ENCODE measurements at regions not wholly inside any gene's neighbourhood (a gene's known extent, or its start where the extent isn't known, plus 50 kb on each side); places are given as distances from the start of the nearest gene placed in this dataset.

DNA sequence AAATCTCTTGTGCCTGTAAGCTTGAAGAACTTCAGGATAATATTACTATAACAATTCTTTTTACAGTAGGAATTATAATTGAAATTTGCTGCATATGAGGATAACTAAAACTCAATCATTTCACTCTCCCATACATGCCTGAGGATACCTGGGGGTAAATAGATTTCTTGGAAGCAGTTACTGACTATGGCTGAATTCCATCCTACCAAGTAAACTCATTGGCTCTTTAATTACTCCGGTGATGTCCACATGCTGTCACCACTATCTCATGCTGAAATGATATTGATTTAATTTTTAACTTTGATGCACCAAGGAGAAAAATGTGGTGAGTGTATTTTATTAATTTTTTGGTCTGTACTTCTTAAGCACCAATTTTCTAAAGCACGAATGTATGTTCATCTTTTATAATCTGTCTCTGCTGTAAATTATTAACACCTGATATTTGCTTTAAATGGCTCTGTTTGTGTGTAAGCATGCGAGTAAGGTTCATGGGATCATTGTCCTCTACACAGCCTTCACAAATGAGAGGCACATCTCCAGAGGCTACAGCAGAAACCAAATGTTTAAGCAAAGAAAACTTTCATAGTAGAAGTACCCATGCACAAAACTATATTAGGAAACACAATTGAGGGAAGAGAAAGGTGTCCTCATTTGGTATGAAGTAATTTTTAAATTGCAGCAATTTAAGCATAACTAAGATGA is 164.2 kb upstream of the POU3F2 start:
- no peak overlapping the region for H3K4me3 ChIP-seq (ENCODE audit: low read depth, low read length)
- H3K27ac ChIP-seq (ENCODE audit: low read depth, low read length): no peak overlapping the region
- H3K4me1 ChIP-seq (ENCODE audit: control insufficient read depth, insufficient read depth, low read length): no peaks in the 10 kb centered on the region
- no peaks in the 10 kb centered on the region for H3K36me3 ChIP-seq (ENCODE audit: control insufficient read depth, insufficient read depth, low read length)
- WGBS (ENCODE audit: insufficient coverage): no CpG with 5 or more reads among the region's 3 CpGs
- no peak for DNase-seq (ENCODE audit: low read depth in 4 of 6, low spot score in 6 of 6)
- no peaks in the 10 kb centered on the region for H3K27me3 ChIP-seq (ENCODE audit: control insufficient read depth, insufficient read depth, low read length)
- H3K9me3 ChIP-seq (ENCODE audit: control insufficient read depth, insufficient read depth, low read length): no peaks in the 10 kb centered on the region

DNA sequence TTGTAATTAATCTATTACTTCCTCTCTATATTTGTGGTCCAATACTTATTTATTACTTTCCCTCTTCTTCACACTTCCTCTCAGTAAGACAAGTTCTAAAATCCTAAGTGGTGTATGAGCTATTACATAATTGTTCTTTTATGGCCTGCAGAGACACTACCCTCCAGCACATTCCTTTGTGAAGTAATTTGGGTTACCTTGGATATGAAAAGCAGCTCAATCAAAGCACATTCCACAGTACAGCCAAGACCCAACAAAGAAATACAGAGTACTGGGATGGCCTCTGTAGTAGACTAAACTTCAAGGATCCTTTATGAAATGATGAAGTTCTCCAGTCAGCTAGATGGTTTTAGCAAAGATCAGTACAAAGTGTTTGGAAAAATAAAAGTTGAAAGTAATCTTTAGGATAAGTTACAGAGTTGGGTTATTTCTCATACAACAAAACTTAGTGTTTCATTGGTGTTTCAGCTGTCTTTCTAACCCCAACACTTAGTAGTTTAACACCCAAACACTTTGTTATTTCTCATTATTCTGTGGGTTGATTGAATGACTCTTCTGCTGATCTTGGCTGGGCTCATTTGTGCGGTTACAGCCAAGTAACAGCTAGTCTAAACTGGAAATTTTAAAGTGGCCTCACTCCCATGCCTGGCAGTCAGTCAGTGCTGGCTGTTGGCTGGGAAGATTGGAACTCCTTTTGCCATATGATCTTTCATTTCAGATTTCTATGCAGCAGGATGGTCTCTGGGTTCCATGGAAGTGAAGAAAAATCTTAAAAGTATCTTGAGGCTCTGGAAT is 161.5 kb upstream of the POU3F2 start:
- no CpG with 5 or more reads among the region's 1 CpG for WGBS (ENCODE audit: insufficient coverage)
- no peaks in the 10 kb centered on the region for H3K27me3 ChIP-seq (ENCODE audit: control insufficient read depth, insufficient read depth, low read length)
- no peak overlapping the region for H3K4me3 ChIP-seq (ENCODE audit: low read depth, low read length)
- H3K9me3 ChIP-seq (ENCODE audit: control insufficient read depth, insufficient read depth, low read length): peaks cover 3% of the 10 kb centered on the region
- H3K27ac ChIP-seq (ENCODE audit: low read depth, low read length): no peak overlapping the region
- no peaks in the 10 kb centered on the region for H3K36me3 ChIP-seq (ENCODE audit: control insufficient read depth, insufficient read depth, low read length)
- DNase-seq (ENCODE audit: low read depth in 4 of 6, low spot score in 6 of 6): peak in 3 of 6 donors; percentile 11 to 76 (median 21)
- no peaks in the 10 kb centered on the region for H3K4me1 ChIP-seq (ENCODE audit: control insufficient read depth, insufficient read depth, low read length)

DNA sequence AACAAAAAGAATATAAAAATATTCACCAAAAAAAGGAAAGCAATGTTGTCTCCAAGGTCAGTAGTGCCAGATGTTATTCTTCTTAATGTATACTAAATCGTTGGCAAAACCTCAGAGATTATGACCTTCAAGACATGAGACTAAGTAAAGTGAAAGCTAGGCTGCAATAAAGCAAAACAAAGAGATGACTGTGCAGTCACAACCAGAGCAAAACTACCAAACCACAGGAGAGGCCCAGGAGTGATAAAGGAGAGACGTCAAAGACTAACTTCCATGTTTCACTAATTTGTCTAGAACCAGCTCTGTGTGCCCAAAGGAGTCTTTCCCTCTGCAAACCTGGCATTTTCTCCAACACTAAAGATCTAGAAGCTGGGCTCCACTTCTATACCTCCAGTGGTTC is 155.9 kb upstream of the POU3F2 start:
- H3K36me3 ChIP-seq (ENCODE audit: control insufficient read depth, insufficient read depth, low read length): no peaks in the 10 kb centered on the region

DNA sequence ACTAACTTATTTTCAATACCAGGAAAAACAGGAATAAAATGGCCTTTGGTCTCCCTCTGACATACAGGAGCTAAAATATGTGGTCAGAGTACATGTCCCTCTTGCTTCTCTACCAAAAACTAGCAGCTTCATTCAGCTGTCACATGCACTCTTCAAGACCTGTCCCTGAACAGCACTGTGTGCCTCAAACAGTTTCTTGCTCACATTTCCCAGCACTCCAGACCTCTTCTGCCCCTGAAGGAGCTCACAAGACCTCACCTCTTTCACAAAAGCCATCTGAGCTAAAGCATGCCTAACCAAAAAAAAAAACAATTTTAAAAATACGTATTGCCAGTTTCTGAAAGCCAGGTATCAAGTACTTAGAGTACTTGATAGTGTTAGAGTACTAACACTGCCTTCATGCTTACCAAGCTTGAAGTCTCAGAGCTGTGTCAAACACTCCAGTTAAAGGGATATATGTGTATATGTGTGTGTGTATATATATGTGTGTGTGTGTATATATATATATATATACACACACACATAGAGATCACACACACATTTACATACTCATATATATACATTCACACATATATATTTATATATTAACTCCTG is 148.3 kb upstream of the POU3F2 start:
- H3K4me1 ChIP-seq (ENCODE audit: control insufficient read depth, insufficient read depth, low read length): no peaks in the 10 kb centered on the region
- WGBS (ENCODE audit: insufficient coverage): no CpG with 5 or more reads among the region's 1 CpG
- H3K9me3 ChIP-seq (ENCODE audit: control insufficient read depth, insufficient read depth, low read length): no peaks in the 10 kb centered on the region
- no peak overlapping the region for H3K27ac ChIP-seq (ENCODE audit: low read depth, low read length)
- DNase-seq (ENCODE audit: low read depth in 4 of 6, low spot score in 6 of 6): no peak
- H3K4me3 ChIP-seq (ENCODE audit: low read depth, low read length): no peak overlapping the region
- no peaks in the 10 kb centered on the region for H3K27me3 ChIP-seq (ENCODE audit: control insufficient read depth, insufficient read depth, low read length)
- H3K36me3 ChIP-seq (ENCODE audit: control insufficient read depth, insufficient read depth, low read length): no peaks in the 10 kb centered on the region

More for the DNA sequence above, 155.9 kb upstream of the POU3F2 start:
- Histone ChIP-seq H3K9me3 (ENCODE audit: control insufficient read depth, insufficient read depth, low read length) (peaks cover 3% of the 10 kb centered on the region), H3K4me3 (ENCODE audit: low read depth, low read length) (no peak overlapping the region), H3K4me1 (ENCODE audit: control insufficient read depth, insufficient read depth, low read length) (no peaks in the 10 kb centered on the region), H3K27ac (ENCODE audit: low read depth, low read length) (no peak overlapping the region), H3K27me3 (ENCODE audit: control insufficient read depth, insufficient read depth, low read length) (no peaks in the 10 kb centered on the region)
- 60% methylated on average over 1 of the region's 2 CpGs for WGBS (ENCODE audit: insufficient coverage)
- no peak for DNase-seq (ENCODE audit: low read depth in 4 of 6, low spot score in 6 of 6)

DNA sequence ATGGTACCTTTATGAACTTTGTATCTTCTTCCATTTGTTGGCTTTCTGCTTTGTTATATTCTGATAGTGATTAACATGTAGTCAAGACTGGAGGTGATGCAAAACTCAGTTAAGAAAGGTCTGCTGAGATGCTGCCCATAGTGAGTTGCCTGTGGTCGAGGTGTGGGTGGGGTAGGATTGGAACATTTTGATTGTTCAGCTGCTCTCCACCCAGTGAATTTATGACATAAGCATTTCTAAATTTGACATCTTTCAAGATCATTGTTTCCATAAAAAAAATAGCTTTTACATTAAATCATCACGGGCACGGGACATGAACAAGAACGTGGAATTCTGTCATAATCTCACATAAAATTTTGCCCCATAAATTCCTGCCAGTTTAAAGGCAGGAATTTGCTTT is 146.6 kb upstream of the POU3F2 start:
- Histone ChIP-seq H3K4me1 (ENCODE audit: control insufficient read depth, insufficient read depth, low read length) (no peaks in the 10 kb centered on the region), H3K27me3 (ENCODE audit: control insufficient read depth, insufficient read depth, low read length) (no peaks in the 10 kb centered on the region), H3K9me3 (ENCODE audit: control insufficient read depth, insufficient read depth, low read length) (no peaks in the 10 kb centered on the region), H3K36me3 (ENCODE audit: control insufficient read depth, insufficient read depth, low read length) (no peaks in the 10 kb centered on the region), H3K27ac (ENCODE audit: low read depth, low read length) (no peak overlapping the region), H3K4me3 (ENCODE audit: low read depth, low read length) (no peak overlapping the region)
- 90% methylated on average over 2 of the region's 4 CpGs for WGBS (ENCODE audit: insufficient coverage)
- no peak for DNase-seq (ENCODE audit: low read depth in 4 of 6, low spot score in 6 of 6)

DNA sequence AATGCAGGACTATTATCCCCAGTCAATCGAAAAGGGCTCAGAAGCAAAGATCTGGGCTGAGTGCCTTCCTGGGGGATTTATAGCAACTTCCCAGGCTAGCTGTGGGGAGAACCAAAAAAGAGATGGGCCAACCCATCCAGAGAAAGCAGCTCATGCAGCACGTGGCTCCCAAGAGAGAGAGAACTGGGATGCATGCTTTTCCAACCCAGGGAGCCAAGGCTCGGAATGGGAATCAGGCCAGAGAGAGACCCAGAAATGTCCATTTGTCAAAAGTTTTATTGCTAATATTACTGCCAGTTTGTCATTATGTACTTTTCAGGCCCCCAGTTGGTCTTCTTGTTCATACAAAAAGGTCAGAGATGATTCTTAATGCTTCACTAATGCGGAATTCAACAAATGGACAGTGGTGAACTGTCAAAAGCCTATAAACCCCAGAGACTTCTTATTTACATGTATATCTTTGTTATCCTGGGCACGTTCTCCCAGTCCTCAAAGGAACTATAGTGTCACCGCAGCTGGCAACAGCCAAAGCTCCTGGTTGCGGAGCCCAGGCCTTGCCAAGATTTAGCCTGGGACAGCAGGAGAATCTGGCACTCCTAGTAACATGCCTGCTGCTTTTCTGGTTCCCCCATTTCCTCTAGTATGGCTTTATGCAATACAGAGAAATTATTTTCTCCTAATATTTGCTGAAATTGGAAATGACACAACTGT is 139.1 kb upstream of the POU3F2 start:
- H3K27me3 ChIP-seq (ENCODE audit: control insufficient read depth, insufficient read depth, low read length): no peaks in the 10 kb centered on the region
- peak; percentile 62 to 93 (median 71) for DNase-seq (ENCODE audit: low read depth in 4 of 6, low spot score in 6 of 6)
- 36% methylated on average over 7 of the region's 7 CpGs for WGBS (ENCODE audit: insufficient coverage)
- H3K27ac ChIP-seq (ENCODE audit: low read depth, low read length): peak overlapping the region; percentile 76
- no peaks in the 10 kb centered on the region for H3K9me3 ChIP-seq (ENCODE audit: control insufficient read depth, insufficient read depth, low read length)
- no peak overlapping the region for H3K4me3 ChIP-seq (ENCODE audit: low read depth, low read length)
- no peaks in the 10 kb centered on the region for H3K36me3 ChIP-seq (ENCODE audit: control insufficient read depth, insufficient read depth, low read length)
- no peaks in the 10 kb centered on the region for H3K4me1 ChIP-seq (ENCODE audit: control insufficient read depth, insufficient read depth, low read length)

DNA sequence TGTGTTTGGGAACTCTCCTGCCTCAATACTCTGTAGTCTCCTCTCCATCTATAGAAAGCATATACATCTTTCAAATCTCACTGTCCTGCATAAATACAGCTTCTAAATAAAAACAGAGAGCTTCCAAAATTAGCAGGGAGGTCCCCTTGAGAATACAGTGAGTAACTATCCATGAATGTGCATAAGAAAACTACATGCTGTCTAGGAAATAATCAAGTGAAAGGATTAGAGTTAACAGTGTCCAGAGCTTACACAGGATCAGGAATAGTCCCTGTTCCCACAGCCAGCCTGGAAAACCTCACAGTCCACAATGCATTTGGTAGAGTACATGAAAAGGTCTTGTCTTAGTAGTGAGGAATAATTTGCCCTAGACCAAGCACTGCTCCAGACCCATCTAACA is 123.0 kb upstream of the POU3F2 start:
- DNase-seq (ENCODE audit: low read depth in 4 of 6, low spot score in 6 of 6): no peak
- Histone ChIP-seq H3K4me3 (ENCODE audit: low read depth, low read length) (no peak overlapping the region), H3K36me3 (ENCODE audit: control insufficient read depth, insufficient read depth, low read length) (no peaks in the 10 kb centered on the region), H3K27me3 (ENCODE audit: control insufficient read depth, insufficient read depth, low read length) (no peaks in the 10 kb centered on the region), H3K27ac (ENCODE audit: low read depth, low read length) (no peak overlapping the region), H3K4me1 (ENCODE audit: control insufficient read depth, insufficient read depth, low read length) (peaks cover 3% of the 10 kb centered on the region), H3K9me3 (ENCODE audit: control insufficient read depth, insufficient read depth, low read length) (no peaks in the 10 kb centered on the region)

DNA sequence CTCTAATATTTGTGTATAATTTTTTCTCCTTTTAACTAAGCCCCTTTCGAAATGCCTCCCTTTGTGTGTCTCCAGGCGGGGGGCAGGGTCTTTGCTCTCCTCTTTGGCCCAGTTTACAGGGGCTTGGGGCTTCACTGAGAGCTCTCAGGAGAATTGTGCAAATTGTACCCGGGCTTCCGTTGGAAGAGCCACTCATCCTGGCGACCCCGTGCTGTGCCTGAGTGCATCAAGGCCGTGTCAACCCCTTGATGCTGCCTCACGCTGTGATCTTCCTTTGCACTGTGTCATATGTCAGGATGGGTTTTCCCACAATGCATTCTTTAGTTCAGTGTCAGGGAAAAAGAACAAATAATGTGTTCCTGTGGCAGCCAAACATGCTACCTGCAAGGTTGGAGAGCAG is 118.0 kb upstream of the POU3F2 start:
- no peaks in the 10 kb centered on the region for H3K36me3 ChIP-seq (ENCODE audit: control insufficient read depth, insufficient read depth, low read length)
- H3K4me3 ChIP-seq (ENCODE audit: low read depth, low read length): no peak overlapping the region
- DNase-seq (ENCODE audit: low read depth in 4 of 6, low spot score in 6 of 6): peak in 1 of 6 donors; percentile 20
- H3K4me1 ChIP-seq (ENCODE audit: control insufficient read depth, insufficient read depth, low read length): peaks cover 5% of the 10 kb centered on the region
- no peaks in the 10 kb centered on the region for H3K9me3 ChIP-seq (ENCODE audit: control insufficient read depth, insufficient read depth, low read length)
- WGBS (ENCODE audit: insufficient coverage): 14% methylated on average over 8 of the region's 8 CpGs
- H3K27ac ChIP-seq (ENCODE audit: low read depth, low read length): no peak overlapping the region
- H3K27me3 ChIP-seq (ENCODE audit: control insufficient read depth, insufficient read depth, low read length): no peaks in the 10 kb centered on the region

DNA sequence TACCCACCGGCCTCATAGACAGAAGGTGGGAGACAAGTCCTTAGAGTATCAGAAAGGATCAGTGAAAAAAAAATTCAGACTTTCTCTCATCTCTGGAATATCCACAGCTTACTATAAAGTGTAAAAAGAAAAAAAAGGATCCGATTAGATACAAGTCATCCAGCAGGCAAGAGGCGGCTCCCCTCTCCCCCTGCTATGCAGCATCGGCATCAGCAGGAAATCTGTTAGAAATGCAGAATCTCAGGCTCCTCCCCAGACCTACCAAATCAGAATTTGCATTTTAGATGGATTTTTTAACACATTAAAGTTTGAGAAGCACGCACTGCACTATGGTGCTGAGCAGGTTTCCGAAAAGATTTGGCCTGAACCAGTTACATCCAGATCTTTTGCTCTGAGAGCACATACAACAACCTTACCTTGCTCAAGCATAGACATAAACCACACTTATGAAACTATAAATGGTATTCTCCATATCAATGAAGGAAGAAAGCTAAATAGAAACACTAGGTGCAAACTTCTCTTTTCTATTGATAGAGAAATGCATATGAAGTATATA is 117.0 kb upstream of the POU3F2 start:
- Histone ChIP-seq H3K4me1 (ENCODE audit: control insufficient read depth, insufficient read depth, low read length) (peaks cover 5% of the 10 kb centered on the region), H3K9me3 (ENCODE audit: control insufficient read depth, insufficient read depth, low read length) (no peaks in the 10 kb centered on the region), H3K27ac (ENCODE audit: low read depth, low read length) (no peak overlapping the region), H3K27me3 (ENCODE audit: control insufficient read depth, insufficient read depth, low read length) (no peaks in the 10 kb centered on the region), H3K36me3 (ENCODE audit: control insufficient read depth, insufficient read depth, low read length) (no peaks in the 10 kb centered on the region), H3K4me3 (ENCODE audit: low read depth, low read length) (no peak overlapping the region)
- 61% methylated on average over 3 of the region's 6 CpGs for WGBS (ENCODE audit: insufficient coverage)
- peak in 1 of 6 donors; percentile 28 for DNase-seq (ENCODE audit: low read depth in 4 of 6, low spot score in 6 of 6)

All from spinal cord (tissue), 9 donors.